NCI-H2107 treated with DMSO at 0.1 percent for 48 hours (cell line): ENCODE measurements at regions not wholly inside any gene's neighbourhood (a gene's known extent, or its start where the extent isn't known, plus 50 kb on each side); places are given as distances from the start of the nearest gene placed in this dataset.
"Not testable (repeated sequence)": the region's sequence is repeated elsewhere in the genome, so short reads cannot be mapped to it uniquely, and the experiment has no call there.

Experiments
- DNase-seq: peaks from one replicate; lab custom pipeline; 2025; ENCODE audit not compliant: unreplicated experiment; lab: John Stamatoyannopoulos, UW

DNA sequence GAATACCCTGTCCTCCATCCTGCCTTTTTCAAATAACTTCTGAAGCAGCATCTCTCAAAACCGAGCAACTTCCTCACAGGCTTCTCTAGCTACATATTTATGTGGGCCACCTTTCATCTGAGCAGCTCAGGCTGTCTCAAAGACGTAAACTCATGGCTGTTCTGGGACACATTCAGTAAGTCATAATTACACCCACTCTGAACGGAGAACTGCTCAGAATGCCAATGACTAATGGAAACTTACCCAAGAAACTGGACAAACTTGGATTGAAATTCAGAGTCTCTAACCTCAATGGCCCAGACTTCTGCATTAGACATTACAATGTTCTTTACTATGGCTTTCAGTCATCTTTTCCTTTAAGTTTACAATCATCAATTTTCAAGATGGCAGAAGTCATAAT lies 145.2 kb downstream of the RAD51AP2 start:
- no peak for DNase-seq

DNA sequence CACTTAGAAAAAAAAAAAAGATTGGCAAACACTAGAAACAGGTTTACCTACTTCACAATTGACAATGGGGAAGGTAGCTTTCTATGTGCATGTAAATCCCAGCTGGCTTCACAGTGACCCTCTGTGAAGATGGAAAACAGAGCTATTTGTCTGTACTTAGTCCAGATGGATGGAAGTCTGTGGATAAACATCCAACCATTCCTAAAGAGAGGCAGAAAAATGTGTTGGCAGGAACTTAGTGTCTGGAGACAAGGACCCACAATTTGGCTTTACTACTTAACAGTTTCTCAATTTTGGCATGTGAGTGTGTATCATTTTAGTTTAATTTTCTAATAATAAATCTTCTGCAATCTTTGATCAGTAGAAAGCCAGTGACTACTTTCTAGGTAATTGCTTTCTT lies 154.4 kb downstream of the RAD51AP2 start:
- DNase-seq = no peak

DNA sequence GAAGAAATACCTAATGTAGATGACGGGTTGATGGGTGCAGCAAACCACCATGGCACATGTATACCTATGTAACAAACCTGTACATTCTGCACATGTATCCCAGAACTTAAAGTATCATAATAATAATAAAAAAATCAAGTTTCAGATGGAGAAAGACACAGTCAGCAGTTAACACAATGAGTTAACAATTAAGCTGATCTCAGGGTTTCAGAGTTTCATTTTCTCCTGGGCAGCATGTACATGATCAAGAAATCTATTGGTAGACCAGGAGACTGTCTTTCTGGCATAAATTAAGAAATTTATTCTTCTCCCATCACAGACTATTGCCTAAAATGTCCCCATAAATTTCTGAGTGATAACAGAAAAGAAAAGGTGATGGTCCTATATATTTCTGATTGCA lies 155.3 kb downstream of the RAD51AP2 start:
- no peak for DNase-seq

DNA sequence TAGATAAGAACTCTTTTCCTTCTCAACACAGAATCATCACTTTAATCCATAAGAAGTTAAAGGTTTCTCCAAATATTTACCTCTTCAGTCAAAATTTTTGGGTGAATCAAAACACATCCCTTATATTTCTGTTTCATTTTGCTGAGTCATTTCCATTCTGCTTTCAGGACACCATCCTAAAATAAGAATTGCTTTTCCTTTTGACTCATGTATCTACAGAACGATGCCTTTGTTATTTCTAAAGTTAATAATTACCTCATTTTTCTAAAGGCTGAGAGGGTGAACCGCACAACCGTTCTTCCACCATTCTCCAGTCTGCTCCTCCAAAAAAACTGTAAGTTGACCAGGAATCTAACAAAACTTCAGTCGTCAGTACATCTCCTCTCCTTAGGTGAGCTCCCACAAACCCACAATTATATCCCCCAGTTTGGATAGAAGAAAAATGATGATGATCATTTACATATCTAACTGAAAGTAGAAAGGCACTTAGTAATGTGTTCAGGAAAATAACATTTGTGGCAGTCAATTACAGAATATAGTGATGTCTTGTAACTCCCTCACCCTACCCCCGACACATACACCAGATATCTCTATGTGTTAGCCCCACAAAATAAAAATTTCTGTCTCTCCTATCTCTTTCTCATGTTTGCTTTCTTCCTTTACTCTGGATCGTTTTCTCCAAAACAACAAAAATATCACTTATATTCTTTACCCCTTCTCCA lies 162.5 kb downstream of the RAD51AP2 start:
- no peak for DNase-seq

DNA sequence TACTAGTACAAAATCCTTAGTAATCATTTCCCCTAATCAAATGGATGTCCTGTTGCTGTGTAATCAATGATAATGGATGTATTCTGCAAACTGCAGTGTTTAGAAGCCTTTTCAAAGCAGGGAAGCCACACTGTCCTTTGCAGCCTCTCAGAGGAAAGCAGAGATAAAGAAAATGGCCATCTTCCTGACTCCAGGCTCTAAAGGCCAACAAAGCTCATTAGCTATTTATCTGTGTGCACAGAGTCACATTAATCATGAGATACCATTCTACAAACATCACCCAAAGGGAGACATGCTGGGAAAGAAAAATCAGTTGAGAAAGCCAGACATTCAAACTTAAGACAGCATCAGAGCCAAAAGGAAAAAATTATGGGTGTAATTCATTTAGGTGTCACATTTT lies 165.0 kb downstream of the RAD51AP2 start:
- DNase-seq = no peak

DNA sequence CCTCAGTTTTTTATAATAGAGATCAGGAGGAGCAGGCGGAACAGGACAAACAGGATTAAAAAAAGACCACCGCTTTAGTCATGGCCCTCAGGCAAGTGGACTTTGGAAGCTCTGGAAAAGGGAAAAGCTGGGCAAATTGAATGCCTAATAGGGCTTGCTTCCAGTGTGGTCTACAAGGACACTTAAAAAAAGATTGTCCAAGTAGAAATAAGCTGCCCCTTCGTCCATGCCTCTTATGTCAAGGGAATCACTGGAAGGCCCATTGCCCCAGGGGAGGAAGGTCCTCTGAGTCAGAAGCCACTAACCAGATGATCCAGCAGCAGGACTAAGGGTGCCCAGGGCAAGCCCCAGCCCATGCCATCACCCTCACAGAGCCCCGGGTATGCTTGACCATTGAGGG lies 175.5 kb downstream of the RAD51AP2 start:
- DNase-seq = not testable (repeated sequence)

DNA sequence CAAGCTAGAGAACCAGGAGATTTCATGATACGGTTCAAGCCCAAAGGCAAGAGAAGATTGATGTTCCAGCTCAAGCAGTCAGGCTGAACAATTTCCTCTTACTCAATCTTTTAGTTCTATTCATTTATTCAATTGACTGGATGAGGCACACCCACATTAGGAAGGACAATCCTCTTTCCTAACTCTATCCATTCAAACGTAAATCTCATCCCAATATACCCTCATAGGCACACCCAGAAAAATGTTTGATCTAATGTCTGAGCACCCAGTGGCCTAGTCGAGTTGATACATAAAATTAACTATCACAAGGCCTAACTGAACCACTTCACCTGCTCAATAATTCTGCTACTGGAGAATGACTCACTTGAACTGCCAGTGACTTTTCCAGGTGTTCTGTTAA lies 180.7 kb downstream of the RAD51AP2 start:
- DNase-seq = no peak

DNA sequence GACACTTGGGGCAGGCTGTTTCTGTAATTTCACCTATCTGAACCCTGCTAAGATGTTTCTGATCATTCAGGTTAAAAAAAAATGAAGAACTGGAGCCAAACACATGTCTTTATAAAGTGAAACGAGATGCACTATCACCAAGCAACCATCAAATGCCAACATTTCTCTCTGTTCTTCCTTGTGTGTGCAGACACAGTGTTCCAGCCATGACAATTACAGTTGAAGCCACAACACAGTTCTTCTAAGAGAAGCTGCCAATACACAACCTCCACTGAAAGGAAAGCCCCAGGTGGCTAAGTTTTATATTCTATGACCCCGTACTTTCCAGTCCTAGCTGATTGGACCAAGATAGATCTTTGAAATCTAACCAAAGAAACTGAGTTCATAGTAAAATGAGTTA lies 181.8 kb downstream of the RAD51AP2 start:
- no peak for DNase-seq

DNA sequence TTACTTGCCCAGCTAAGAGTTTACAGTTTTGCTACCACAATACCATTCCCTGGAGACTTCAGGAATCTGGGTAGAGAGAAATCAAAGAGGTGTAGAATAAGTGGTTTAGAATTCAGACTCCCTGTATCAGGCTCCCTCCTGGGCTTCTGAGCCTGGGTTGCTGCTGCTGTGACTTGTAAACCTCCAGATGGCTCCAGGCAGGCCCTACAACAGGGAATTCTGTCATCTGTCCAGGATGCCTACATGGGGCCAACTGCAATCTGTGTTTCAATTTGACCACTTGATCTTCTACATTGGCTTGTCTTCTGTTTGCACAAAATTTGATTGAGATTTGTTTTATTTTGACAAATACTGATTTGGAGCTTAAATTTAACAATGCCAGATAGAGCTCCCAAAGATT lies 183.9 kb downstream of the RAD51AP2 start:
- DNase-seq = no peak

DNA sequence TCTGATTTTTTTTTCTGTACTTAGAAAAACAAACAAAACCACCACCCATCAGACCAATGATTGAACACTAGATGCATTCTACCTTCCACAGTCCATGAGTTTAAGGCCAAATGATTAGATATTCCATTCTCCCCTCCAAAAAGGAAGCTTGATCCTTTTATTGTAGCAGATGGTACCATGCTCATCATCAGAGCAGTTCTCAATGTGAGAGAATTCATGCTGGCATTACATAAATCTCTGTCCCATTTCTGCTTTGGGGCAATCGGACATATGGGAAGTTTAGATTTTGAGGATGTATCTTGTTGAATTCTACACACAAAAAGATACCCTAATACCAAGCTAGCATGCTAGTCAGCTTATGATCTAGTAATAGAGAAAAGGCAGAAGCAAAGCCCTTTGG lies 186.6 kb downstream of the RAD51AP2 start:
- no peak for DNase-seq

DNA sequence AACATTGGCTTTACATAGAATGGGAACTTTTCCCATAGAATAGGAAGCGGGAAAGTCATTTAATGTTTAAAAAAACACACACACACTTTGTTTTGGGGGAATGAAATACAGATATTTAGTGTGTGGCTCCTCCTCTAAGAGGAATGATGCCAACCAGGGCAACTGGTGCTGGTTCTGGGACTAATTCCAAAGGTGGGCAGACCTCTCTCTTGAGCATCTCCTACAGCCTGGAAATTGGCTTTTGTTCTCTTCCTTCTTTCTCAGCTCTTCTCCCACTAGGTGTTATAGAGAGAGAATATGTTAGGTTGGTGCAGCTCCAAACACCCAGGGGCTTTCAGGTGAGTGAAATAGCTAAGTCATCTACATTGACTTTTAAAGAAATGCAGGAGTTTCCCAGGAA lies 190.1 kb downstream of the RAD51AP2 start:
- DNase-seq = no peak

DNA sequence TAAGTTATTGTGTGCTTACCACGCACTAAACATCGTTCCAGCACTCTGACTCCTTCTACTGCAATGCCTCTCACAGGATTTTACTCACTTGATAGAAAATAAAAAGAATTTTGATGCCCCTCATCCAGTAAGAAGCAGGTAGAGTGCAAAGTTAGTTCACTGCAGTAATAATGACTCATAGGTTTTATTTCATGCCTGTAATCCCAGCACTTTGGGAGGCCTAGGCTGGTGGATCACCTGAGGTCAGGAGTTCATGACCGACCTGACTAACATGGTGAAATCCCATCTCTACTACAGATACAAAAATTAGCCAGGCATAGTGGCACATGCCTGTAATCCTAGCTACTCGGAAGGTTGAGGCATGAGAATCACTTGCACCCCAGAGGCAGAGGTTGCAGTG lies 190.6 kb downstream of the RAD51AP2 start:
- DNase-seq = no peak

DNA sequence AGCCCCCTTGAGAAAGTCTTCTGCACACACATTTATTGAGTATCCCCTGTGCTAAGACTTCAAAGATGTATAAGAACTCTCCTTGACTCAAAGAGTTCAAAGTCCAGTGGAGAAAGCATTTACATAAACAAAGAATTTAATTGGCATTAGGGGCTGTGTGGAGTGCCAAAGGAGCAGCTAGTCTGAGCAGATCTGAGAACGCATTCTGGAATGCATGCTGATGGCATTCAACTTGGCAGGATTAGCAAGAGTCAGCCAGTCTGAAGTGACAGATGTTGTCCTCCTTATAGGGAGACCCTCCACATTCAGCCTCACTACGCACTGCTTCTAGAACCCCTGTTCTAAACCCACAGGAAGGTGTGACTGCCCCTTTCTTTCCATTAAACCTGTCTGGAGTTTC lies 191.5 kb downstream of the RAD51AP2 start:
- no peak for DNase-seq

DNA sequence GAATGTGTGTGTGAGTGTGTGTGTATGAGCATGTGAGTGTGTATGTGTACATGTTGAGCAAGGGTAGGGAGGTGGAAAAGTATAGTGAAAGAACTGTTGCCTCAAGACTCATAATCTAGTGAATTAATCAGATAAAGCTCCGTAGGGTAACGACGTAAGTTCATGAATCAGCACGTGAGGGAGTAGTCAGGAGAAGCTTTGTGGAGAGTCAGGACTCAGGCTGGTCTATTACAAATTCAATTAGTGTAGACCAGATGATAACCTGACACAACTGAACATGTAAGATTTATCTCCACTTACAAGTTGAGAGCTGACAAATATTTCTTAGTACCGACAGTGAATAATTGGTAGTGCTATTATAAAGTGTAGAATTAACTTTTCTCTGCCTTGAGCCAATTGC lies 194.5 kb downstream of the RAD51AP2 start:
- no peak for DNase-seq

DNA sequence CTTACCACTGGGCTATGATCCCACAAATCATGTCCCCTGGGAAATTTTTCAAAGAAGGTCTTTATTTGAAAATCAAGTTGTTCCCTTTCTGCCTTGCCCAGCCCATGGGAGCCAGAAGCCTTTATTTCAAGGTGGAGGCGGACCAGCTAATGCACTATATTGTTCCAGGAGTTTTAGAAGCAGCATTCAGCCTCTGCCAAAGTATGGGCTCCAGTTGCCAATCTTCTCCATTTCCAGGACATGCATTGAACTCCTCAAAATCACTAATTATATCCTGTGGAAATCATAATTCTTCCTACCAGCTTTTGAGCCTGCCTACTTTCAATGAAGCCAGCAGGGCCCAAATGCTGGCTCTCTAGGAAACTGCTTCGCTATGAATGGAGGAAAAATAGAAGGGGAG lies 195.8 kb downstream of the RAD51AP2 start:
- DNase-seq = no peak

DNA sequence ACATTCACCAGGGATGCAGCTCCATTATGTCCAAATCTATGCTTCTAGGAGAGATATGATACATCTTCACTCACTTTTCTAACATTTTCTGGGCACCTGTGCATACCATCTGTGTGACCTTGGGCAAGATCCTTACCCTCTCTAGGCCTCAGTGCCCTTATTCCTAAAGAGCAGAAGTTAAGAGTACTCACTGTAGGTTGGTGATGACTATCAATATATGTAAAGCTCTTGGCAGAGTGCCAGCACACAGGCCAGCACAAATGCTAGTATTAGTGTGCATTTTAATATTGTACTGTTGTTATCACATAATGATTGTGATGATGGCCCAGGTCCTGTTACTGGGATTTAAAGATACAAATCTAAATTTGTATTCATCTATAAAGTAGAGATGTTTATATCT lies 199.2 kb downstream of the RAD51AP2 start:
- DNase-seq = no peak

DNA sequence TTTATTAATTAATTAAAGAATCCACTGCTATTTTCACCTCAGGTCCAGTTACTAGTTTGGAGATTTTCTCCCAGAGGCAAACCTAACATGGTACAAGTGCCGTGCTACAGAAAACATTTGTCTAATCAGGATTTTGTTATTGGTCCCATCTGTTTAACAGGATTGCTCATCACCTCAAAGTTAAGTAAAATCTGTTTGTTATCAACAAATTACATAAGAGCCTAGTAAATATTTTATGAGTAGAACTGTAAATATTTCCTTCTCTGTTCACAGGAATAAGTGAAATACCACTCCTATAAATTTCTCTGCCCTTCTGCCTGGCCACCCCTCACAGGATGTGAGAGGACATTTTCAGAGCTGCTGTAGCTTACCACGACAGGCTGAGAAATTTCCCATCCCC lies 200.2 kb downstream of the RAD51AP2 start:
- no peak for DNase-seq

DNA sequence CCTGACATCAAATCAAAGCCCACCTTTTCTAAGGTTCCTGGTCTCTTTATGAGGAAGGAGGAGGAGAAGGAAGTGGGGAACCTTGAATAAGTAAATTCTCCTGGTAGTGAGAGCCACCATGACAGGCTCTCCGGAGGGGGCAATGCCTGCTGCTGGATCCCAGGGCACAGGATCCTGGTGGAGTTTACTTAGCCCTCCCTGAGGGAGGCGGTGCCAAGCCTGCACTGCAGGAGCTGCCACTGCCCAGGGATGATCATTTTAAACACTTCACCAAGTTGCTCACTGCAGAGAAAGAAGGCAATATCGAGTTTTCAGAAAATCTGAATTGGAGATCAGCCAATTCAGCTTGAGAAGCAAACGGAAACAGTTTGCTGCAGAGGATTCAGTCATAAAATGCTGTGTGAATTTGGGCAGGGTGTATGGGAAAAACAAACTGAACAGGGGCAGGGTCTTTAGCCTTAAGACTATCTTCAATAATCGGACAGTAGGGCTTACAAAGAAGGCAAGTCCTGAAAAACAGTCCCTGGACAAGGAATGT lies 200.7 kb downstream of the RAD51AP2 start:
- no peak for DNase-seq

DNA sequence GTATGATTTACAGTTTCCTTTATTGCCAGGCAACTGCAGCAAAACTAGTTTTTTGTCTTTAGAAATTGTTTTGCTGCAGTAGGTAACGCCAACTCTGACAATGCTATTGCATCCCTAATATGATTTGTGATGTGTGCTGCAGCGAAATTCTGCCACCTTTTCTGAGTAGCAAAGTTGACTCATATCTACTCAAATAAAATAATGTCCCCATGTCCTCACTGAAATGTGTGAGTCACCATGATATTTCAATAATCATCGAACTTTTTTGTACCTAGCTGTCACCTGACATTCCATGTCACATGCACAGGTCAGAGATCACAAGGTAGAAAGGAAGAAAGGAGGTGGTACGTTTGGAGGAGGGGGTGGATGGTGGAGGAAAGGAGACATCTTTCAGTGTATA lies 205.0 kb downstream of the RAD51AP2 start:
- no peak for DNase-seq

DNA sequence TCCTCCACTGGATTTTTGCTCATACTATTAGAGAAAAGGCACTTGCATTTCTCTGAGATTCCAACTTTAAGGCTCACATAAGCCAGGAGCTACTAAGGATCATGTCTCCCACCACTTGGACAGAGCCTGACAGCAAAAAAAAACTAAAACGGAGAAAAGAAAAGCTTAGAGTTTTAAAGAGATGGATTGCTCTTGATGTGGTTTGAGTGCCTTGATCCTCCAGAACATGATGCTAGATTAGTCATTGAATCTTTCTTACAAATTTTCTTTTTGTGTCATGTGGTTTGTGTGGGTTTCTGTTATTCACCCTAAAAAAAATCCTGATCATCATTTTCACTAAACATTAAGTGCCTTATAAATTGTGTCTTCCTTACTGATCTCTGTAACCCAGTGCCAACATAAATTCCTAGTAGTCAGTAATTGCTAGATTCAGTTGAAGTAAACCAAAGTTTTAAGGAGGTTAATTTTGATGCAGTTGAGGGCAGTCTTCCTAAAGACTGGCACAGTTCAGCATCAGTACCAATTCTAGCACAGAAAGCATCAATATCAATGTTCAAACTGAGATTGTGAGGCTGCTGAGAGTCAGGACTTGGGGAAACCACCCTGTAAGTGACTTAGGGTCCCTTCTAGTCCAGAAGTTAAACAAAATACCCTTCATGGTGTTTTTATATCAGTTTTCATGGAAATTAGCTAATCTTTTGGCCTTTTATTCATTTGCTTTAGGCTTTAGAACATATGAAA lies 206.3 kb downstream of the RAD51AP2 start:
- no peak for DNase-seq

DNA sequence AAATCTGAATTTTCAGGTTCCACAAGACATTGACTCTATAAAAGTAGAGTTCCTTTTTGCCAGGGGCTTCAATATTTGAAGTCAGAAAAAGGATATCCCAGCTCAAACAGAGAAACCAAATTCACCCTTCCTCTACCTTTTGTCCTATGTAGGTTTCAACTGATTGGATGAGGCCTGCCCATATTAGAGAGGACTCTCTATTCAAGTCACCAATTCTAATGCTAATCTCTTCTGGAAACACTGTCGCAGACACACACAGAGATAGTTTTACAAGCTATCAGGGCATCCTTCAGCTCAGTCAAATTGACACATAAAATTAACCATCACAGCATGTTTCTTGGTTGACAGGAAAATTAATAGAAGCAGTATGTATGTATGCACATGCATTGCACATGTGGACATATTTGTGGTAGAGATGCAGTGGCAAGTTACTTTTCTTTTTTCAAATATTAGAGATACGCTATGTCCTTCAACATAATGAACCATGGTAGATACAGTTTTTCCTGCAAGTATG lies 207.1 kb downstream of the RAD51AP2 start:
- DNase-seq = no peak

DNA sequence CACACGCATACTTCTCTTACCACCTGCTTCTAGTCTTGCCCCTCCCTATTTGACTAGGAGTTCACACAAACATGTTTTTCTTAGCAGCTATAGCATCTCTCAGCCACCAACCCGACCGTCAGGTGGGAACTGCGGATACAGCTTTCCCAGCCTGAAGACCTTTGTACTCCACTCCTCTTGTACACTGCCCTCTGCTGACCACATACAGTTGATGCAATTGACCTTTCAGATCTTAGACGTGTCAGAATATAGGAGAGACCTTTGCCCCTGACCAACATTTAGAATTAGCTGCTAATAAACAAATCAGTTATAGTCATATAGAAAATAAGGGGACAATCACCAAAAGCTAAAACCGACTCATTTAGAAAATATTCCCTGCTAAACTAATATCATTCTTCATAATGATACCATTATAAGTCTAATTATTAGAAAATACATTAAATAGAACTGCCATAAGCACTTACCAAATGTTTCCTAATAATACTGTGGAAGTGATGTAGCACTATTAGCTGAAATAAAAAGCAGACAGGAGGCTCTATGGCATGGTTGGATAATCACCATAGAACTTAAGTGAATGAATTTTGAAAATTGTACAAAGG lies 208.4 kb downstream of the RAD51AP2 start:
- peak; percentile 5 for DNase-seq
